ENCODE measurements at regions not wholly inside any gene's neighbourhood (a gene's known extent, or its start where the extent isn't known, plus 50 kb on each side); places are given as distances from the start of the nearest gene placed in this dataset.

DNA sequence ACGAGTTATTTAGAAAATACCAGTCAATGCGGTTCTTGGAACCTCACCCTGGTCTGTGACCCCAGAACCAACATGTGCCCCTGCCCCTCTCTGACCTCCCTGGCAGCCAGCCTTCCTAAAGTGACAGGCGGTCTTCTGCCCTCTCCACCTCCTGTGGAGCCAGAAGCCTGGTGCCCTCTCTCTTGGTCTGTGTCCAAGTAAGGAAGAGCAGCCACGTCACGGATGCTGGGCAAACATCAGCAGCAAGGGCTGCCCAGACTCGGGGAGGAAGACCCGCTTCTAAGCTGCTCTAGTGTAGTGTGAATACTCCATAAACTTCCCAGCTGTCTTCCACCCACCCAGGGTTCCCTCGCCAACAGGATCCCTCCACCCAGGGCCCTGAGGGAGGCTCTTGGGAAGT lies 272.4 kb downstream of the BMP7 start:
- Histone ChIP-seq H2AK5ac (ENCODE audit: insufficient read length, low read length) (no peak overlapping the region), H3K4ac (ENCODE audit: low read depth, low read length) (no peak overlapping the region), H3K9ac (ENCODE audit: extremely low read depth, insufficient read length, low read length) (no peak overlapping the region), H3K18ac (ENCODE audit: insufficient read length, low read depth, low read length) (no peak overlapping the region), H3K14ac (ENCODE audit: insufficient read depth, low read length) (no peak overlapping the region), H3K9me3 (ENCODE audit: control insufficient read depth, low read depth, low read length) (peaks cover 6% of the 10 kb centered on the region), H2BK20ac (ENCODE audit: low read depth, low read length, poor library complexity, severe bottlenecking) (no peak overlapping the region), H3K4me2 (ENCODE audit: insufficient read depth, insufficient read length, low read length) (no peak overlapping the region), H2BK120ac (ENCODE audit: low read depth, low read length, poor library complexity, severe bottlenecking) (no peak overlapping the region), H3T11ph (ENCODE audit: low read length) (no peak overlapping the region), H2BK5ac (ENCODE audit: insufficient read length, low read length) (no peak overlapping the region), H3K27ac (ENCODE audit: insufficient read length, low read depth, low read length) (no peak overlapping the region), H2AFZ (ENCODE audit: low read length) (no peak overlapping the region), H4K20me1 (ENCODE audit: control insufficient read depth, insufficient read depth, insufficient read length) (no peaks in the 10 kb centered on the region), H3K27me3 (ENCODE audit: insufficient read depth, low read length) (no peaks in the 10 kb centered on the region), H2BK12ac (ENCODE audit: insufficient read length, low read depth, low read length) (no peak overlapping the region), H4K5ac (ENCODE audit: insufficient read length, low read depth, low read length) (no peak overlapping the region), H3K23ac (ENCODE audit: insufficient read length, low read depth, low read length) (no peak overlapping the region), H4K91ac (ENCODE audit: insufficient read length, low read depth, low read length) (no peak overlapping the region), H3K79me2 (ENCODE audit: insufficient read depth, low read length) (no peaks in the 10 kb centered on the region), H3K4me1 (ENCODE audit: insufficient read depth, low read length) (no peaks in the 10 kb centered on the region), H3K79me1 (ENCODE audit: insufficient read depth, low read depth, low read length, poor library complexity, severe bottlenecking) (no peaks in the 10 kb centered on the region), H4K8ac (replicated peaks; ENCODE audit: insufficient read length, low read depth, low read length) (no peak overlapping the region), H3K56ac (ENCODE audit: insufficient read length, low read depth, low read length) (no peak overlapping the region), H2BK15ac (ENCODE audit: low read depth, low read length) (no peak overlapping the region), H3K23me2 (ENCODE audit: insufficient read length, low read depth, low read length, poor library complexity, severe bottlenecking) (no peaks in the 10 kb centered on the region)
- WGBS (ENCODE audit: extremely low coverage, insufficient read length, low lambda C conversion rate) = no CpG with 5 or more reads among the region's 8 CpGs
- Mint-ChIP-seq H3K4me1 (peaks cover 0 to 2% of the 10 kb centered on the region in 2 experiments; a peak in 1 of 4 replicates), H3K27me3 (ENCODE audit: low read depth) (peaks cover 24% of the 10 kb centered on the region), H3K9me3 (peaks cover 7 to 8% of the 10 kb centered on the region in 2 experiments; a peak in 4 of 5 replicates), H3K4me3 (no peak overlapping the region), H3K36me3 (ENCODE audit: insufficient read depth in 1 of 3, low read depth in 3 of 3) (peaks cover 0 to 6% (median 3%) of the 10 kb centered on the region in 3 experiments; a peak in 4 of 7 replicates), H3K27ac (no peak overlapping the region)
- no peak for DNase-seq
- TF ChIP-seq, protein P1, sequence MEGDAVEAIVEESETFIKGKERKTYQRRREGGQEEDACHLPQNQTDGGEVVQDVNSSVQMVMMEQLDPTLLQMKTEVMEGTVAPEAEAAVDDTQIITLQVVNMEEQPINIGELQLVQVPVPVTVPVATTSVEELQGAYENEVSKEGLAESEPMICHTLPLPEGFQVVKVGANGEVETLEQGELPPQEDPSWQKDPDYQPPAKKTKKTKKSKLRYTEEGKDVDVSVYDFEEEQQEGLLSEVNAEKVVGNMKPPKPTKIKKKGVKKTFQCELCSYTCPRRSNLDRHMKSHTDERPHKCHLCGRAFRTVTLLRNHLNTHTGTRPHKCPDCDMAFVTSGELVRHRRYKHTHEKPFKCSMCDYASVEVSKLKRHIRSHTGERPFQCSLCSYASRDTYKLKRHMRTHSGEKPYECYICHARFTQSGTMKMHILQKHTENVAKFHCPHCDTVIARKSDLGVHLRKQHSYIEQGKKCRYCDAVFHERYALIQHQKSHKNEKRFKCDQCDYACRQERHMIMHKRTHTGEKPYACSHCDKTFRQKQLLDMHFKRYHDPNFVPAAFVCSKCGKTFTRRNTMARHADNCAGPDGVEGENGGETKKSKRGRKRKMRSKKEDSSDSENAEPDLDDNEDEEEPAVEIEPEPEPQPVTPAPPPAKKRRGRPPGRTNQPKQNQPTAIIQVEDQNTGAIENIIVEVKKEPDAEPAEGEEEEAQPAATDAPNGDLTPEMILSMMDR (conservative IDR thresholded peaks at IDR 0.05) = no peak
